HL-60 (cell line): ENCODE measurements at regions not wholly inside any gene's neighbourhood (a gene's known extent, or its start where the extent isn't known, plus 50 kb on each side); places are given as distances from the start of the nearest gene placed in this dataset.

Experiments used
- DNase-seq, 2 experiments: peaks; one replicate each; pipeline ENCODE4 v3.0.0-alpha.2; 2010 to 2020; ENCODE audit warnings: low read depth in 1 of 2, low spot score in 1 of 2
- H3K27ac ChIP-seq: fragments of 250-450 bp; sonication (Bioruptor Pico); replicated peaks from 2 replicates; pipeline ENCODE4 v1.5.1; 2020; ENCODE audit warnings: mild to moderate bottlenecking, moderate library complexity
- H3K27me3 ChIP-seq: fragments of 250-450 bp; sonication (Bioruptor Pico); 2 replicates; pipeline ENCODE4 v1.5.1; 2021; ENCODE audit warnings: mild to moderate bottlenecking, moderate library complexity; ENCODE audit not compliant: insufficient read depth, poor library complexity, severe bottlenecking
- H3K4me3 ChIP-seq: replicated peaks from 2 replicates; pipeline ENCODE4 v1.5.1; 2011; ENCODE audit warnings: mild to moderate bottlenecking, control low read depth, low read length; ENCODE audit not compliant: insufficient read depth
- CTCF ChIP-seq: IDR thresholded peaks from one replicate; pipeline ENCODE4 v1.5.1; 2011; ENCODE audit warnings: low read length, control low read depth, inconsistent platforms; ENCODE audit not compliant: insufficient read depth
- GABPA ChIP-seq: IDR thresholded peaks from 2 replicates; pipeline ENCODE4 v1.6.1; 2012; ENCODE audit warnings: low read depth
- POLR2AphosphoS5 ChIP-seq: IDR thresholded peaks from 2 replicates; pipeline ENCODE4 v1.6.1; 2012; ENCODE audit warnings: low read depth
- SPI1 ChIP-seq: IDR thresholded peaks from 2 replicates; pipeline ENCODE4 v1.6.1; 2012; ENCODE audit warnings: low read depth, mild to moderate bottlenecking, borderline replicate concordance
- TF ChIP-seq, protein P1 (sequence below): IDR thresholded peaks from 2 replicates; pipeline ENCODE4 v1.6.1; 2012; ENCODE audit warnings: low read depth; ENCODE audit not compliant: insufficient replicate concordance

GRCh38 chr20:51906049-51906448 is 103.7 kb upstream of the SALL4 start:
- Histone ChIP-seq H3K4me3 (no peak overlapping the region), H3K27ac (no peak overlapping the region), H3K27me3 (no peaks in the 10 kb centered on the region)
- TF ChIP-seq SPI1 (no peak), CTCF (no peak), POLR2AphosphoS5 (no peak), GABPA (no peak)
- TF ChIP-seq, protein P1, sequence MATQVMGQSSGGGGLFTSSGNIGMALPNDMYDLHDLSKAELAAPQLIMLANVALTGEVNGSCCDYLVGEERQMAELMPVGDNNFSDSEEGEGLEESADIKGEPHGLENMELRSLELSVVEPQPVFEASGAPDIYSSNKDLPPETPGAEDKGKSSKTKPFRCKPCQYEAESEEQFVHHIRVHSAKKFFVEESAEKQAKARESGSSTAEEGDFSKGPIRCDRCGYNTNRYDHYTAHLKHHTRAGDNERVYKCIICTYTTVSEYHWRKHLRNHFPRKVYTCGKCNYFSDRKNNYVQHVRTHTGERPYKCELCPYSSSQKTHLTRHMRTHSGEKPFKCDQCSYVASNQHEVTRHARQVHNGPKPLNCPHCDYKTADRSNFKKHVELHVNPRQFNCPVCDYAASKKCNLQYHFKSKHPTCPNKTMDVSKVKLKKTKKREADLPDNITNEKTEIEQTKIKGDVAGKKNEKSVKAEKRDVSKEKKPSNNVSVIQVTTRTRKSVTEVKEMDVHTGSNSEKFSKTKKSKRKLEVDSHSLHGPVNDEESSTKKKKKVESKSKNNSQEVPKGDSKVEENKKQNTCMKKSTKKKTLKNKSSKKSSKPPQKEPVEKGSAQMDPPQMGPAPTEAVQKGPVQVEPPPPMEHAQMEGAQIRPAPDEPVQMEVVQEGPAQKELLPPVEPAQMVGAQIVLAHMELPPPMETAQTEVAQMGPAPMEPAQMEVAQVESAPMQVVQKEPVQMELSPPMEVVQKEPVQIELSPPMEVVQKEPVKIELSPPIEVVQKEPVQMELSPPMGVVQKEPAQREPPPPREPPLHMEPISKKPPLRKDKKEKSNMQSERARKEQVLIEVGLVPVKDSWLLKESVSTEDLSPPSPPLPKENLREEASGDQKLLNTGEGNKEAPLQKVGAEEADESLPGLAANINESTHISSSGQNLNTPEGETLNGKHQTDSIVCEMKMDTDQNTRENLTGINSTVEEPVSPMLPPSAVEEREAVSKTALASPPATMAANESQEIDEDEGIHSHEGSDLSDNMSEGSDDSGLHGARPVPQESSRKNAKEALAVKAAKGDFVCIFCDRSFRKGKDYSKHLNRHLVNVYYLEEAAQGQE = no peak
- no peak for DNase-seq

DNA sequence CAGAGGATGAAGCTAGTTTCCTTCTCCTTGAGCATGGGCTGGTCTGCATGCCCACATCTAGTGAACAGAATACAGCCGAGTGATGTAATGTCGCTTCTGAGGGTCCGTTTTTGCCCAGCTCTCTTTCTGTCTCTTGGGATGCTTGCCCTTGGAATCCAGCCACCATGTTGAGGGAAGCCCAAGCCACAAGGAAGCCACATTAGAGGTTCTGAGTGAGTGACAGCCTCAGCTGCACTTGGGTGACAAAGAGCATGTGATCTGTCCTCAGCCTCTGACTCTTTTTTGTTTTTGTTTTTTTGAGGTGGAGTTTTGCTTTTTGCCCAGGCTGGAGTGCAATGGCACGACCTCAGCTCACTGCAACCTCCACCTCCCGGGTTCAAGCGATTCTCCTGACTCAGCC is 100.6 kb upstream of the SALL4 start:
- Histone ChIP-seq H3K27me3 (no peaks in the 10 kb centered on the region), H3K27ac (no peak overlapping the region), H3K4me3 (no peak overlapping the region)
- no peak for DNase-seq
- TF ChIP-seq, protein P1 = no peak
- TF ChIP-seq SPI1 (no peak), GABPA (no peak), CTCF (no peak), POLR2AphosphoS5 (no peak)

GRCh38 chr20:51900443-51900842 is 98.1 kb upstream of the SALL4 start:
- Histone ChIP-seq H3K27me3 (no peaks in the 10 kb centered on the region), H3K4me3 (no peak overlapping the region), H3K27ac (no peak overlapping the region)
- TF ChIP-seq POLR2AphosphoS5 (no peak), CTCF (no peak), GABPA (no peak), SPI1 (no peak)
- TF ChIP-seq, protein P1 = no peak
- no peak for DNase-seq
